MM.1S (cell line): ENCODE measurements at regions not wholly inside any gene's neighbourhood (a gene's known extent, or its start where the extent isn't known, plus 50 kb on each side); places are given as distances from the start of the nearest gene placed in this dataset.

Experiments used
- DNase-seq: peaks from one replicate; pipeline ENCODE4 v3.0.0-alpha.2; 2015
- H2AFZ ChIP-seq: fragments of 300-600 bp; sonication (generic); 2 replicates; pipeline ENCODE4 v1.6.0; 2016; ENCODE audit warnings: antibody characterized with exemption, low read length
- H3F3A ChIP-seq: fragments of 300-600 bp; sonication (generic); 2 replicates; pipeline ENCODE4 v1.6.1; 2016; ENCODE audit warnings: mild to moderate bottlenecking, antibody characterized with exemption, low read length, moderate library complexity, mixed read lengths; ENCODE audit not compliant: insufficient read depth
- H3K27ac ChIP-seq: fragments of 300-600 bp; sonication (generic); 2 replicates; pipeline ENCODE4 v1.5.1; 2016; ENCODE audit warnings: mild to moderate bottlenecking, low read length
- H3K27me3 ChIP-seq: fragments of 300-600 bp; sonication (generic); replicated peaks from 2 replicates; pipeline ENCODE4 v1.6.0; 2016; ENCODE audit warnings: low read length; ENCODE audit not compliant: insufficient read depth
- H3K36me3 ChIP-seq: fragments of 300-600 bp; sonication (generic); replicated peaks from 2 replicates; pipeline ENCODE4 v1.6.1; 2016; ENCODE audit warnings: mild to moderate bottlenecking, low read length, mixed read lengths; ENCODE audit not compliant: insufficient read depth
- H3K4me1 ChIP-seq: fragments of 300-600 bp; sonication (generic); 2 replicates; pipeline ENCODE4 v1.6.1; 2016; ENCODE audit warnings: low read length, mixed read lengths
- H3K4me2 ChIP-seq: fragments of 300-600 bp; sonication (generic); 2 replicates; pipeline ENCODE4 v1.6.0; 2016; ENCODE audit warnings: low read depth, low read length
- H3K4me3 ChIP-seq: fragments of 300-600 bp; sonication (generic); 2 replicates; pipeline ENCODE4 v1.5.1; 2016; ENCODE audit warnings: low read length, mixed read lengths
- H3K79me2 ChIP-seq: fragments of 300-600 bp; sonication (generic); 2 replicates; pipeline ENCODE4 v1.6.1; 2016; ENCODE audit warnings: mixed run types, low read length, mixed read lengths
- H3K9ac ChIP-seq: fragments of 300-600 bp; sonication (generic); 2 replicates; pipeline ENCODE4 v1.6.1; 2016; ENCODE audit warnings: low read length, mixed read lengths
- H3K9me2 ChIP-seq: fragments of 300-600 bp; sonication (generic); replicated peaks from 2 replicates; pipeline ENCODE4 v1.6.1; 2016; ENCODE audit warnings: mild to moderate bottlenecking, low read length, mixed read lengths; ENCODE audit not compliant: insufficient read depth
- H3K9me3 ChIP-seq: fragments of 300-600 bp; sonication (generic); replicated peaks from 2 replicates; pipeline ENCODE4 v1.6.1; 2016; ENCODE audit warnings: mild to moderate bottlenecking, low read length, mixed read lengths; ENCODE audit not compliant: insufficient read depth
- H4K20me1 ChIP-seq: fragments of 300-600 bp; sonication (generic); 2 replicates; pipeline ENCODE4 v1.6.1; 2016; ENCODE audit warnings: mild to moderate bottlenecking, low read length, moderate library complexity, mixed read lengths; ENCODE audit not compliant: insufficient read depth
- EZH2 ChIP-seq: fragments of 300-600 bp; sonication (generic); optimal IDR thresholded peaks from 2 replicates; pipeline ENCODE3; 2017; ENCODE audit warnings: low read depth, mild to moderate bottlenecking, antibody characterized with exemption, low read length, mixed read lengths
- EZH2phosphoT487 ChIP-seq: fragments of 300-600 bp; sonication (generic); IDR thresholded peaks from 2 replicates; pipeline ENCODE4 v1.6.1; 2018; ENCODE audit warnings: antibody characterized with exemption, low read length
- TF ChIP-seq, protein P1 (sequence below): fragments of 300-600 bp; sonication (generic); IDR thresholded peaks from 2 replicates; pipeline ENCODE4 v1.5.1; 2016; ENCODE audit warnings: antibody characterized with exemption, low read length, mixed read lengths

DNA sequence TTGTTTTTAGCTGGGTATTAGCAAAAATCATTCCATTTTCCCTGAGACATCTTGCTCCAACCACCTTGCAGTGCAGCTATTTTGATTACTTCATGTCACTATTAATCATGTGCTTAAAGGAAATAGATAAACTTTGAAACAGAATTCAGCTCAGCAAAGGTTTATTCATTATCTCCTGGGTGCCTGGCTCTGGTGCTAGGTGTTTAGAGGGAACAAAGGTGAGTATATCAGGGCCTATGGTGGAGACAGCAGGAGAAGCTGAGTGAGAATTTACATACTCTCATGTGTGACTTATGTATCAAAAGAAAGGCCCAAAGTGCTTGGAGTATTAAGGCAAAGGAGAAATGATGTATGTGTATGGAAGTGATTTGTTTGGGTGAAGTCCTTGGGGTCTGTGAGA is 63.8 kb upstream of the BMP2 start:
- H3K79me2 ChIP-seq = no peaks in the 10 kb centered on the region
- no peaks in the 10 kb centered on the region for H3F3A ChIP-seq
- no peaks in the 10 kb centered on the region for H3K9me3 ChIP-seq
- H4K20me1 ChIP-seq = no peaks in the 10 kb centered on the region
- no peak overlapping the region for H3K4me2 ChIP-seq
- no peak overlapping the region for H3K4me3 ChIP-seq
- H3K27me3 ChIP-seq = no peaks in the 10 kb centered on the region
- no peak overlapping the region for H3K9ac ChIP-seq
- 0 out of 2 replicates have a peak, but pooled peaks cover 3% of the 10 kb centered on the region for H3K4me1 ChIP-seq
- no peak overlapping the region for H3K27ac ChIP-seq
- TF ChIP-seq EZH2 (no peak), EZH2phosphoT487 (no peak)
- TF ChIP-seq, protein P1, sequence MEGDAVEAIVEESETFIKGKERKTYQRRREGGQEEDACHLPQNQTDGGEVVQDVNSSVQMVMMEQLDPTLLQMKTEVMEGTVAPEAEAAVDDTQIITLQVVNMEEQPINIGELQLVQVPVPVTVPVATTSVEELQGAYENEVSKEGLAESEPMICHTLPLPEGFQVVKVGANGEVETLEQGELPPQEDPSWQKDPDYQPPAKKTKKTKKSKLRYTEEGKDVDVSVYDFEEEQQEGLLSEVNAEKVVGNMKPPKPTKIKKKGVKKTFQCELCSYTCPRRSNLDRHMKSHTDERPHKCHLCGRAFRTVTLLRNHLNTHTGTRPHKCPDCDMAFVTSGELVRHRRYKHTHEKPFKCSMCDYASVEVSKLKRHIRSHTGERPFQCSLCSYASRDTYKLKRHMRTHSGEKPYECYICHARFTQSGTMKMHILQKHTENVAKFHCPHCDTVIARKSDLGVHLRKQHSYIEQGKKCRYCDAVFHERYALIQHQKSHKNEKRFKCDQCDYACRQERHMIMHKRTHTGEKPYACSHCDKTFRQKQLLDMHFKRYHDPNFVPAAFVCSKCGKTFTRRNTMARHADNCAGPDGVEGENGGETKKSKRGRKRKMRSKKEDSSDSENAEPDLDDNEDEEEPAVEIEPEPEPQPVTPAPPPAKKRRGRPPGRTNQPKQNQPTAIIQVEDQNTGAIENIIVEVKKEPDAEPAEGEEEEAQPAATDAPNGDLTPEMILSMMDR = no peak
- no peaks in the 10 kb centered on the region for H3K36me3 ChIP-seq
- no peaks in the 10 kb centered on the region for H3K9me2 ChIP-seq
- H2AFZ ChIP-seq = no peak overlapping the region
- no peak for DNase-seq

DNA sequence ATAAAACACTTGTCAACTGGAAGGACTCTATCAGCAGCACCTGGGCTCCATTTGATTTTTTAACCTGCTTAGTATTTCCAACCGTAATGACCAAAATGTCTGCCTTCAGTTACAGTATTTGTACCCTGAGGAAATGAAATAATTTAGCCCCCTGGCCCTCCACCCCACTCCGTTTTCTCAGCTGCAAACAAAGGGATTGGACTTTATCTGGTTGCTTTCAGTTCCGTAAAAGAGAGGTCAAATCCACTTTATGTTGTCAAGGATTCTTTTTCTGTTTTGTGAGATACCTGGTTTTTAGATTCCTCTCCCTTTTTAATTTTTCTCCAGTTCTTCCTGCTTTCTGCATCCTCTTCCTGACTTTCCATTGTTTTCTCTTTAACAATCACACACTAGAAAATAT is 64.4 kb upstream of the BMP2 start:
- Histone ChIP-seq H3K4me3 (no peak overlapping the region), H3K4me1 (0 out of 2 replicates have a peak, but pooled peaks cover 3% of the 10 kb centered on the region), H2AFZ (no peak overlapping the region), H3K9me2 (no peaks in the 10 kb centered on the region), H3K9ac (no peak overlapping the region), H3K4me2 (no peak overlapping the region), H3F3A (no peaks in the 10 kb centered on the region), H3K36me3 (no peaks in the 10 kb centered on the region), H3K79me2 (no peaks in the 10 kb centered on the region), H3K27me3 (no peaks in the 10 kb centered on the region), H3K9me3 (no peaks in the 10 kb centered on the region), H3K27ac (no peak overlapping the region), H4K20me1 (no peaks in the 10 kb centered on the region)
- TF ChIP-seq, protein P1 = no peak
- DNase-seq = no peak

DNA sequence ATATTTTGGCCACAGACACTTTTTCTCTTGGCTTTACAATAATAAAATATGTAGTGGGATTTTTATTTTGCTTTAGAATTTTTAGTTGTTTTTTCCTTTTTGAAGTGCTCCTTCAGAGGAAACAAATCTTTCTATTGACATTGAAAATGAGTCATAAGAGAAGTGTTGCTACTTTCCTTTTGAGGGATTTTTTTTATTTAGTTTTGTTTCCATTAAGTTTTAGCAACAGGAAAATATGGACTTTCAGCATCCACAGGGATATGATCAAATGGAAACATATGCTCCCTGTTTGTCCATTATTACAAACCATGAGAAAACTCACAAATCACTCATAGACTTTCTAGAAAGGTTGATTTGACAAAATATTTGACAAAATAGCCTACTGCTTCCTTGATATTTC is 65.3 kb upstream of the BMP2 start:
- no peaks in the 10 kb centered on the region for H3K27me3 ChIP-seq
- H3K4me3 ChIP-seq = no peak overlapping the region
- H3K4me1 ChIP-seq = 0 out of 2 replicates have a peak, but pooled peaks cover 3% of the 10 kb centered on the region
- H3K9ac ChIP-seq = no peak overlapping the region
- H3K36me3 ChIP-seq = no peaks in the 10 kb centered on the region
- H2AFZ ChIP-seq = no peak overlapping the region
- no peaks in the 10 kb centered on the region for H3K79me2 ChIP-seq
- H4K20me1 ChIP-seq = no peaks in the 10 kb centered on the region
- H3K4me2 ChIP-seq = no peak overlapping the region
- H3K9me3 ChIP-seq = no peaks in the 10 kb centered on the region
- no peak overlapping the region for H3K27ac ChIP-seq
- H3F3A ChIP-seq = no peaks in the 10 kb centered on the region
- H3K9me2 ChIP-seq = no peaks in the 10 kb centered on the region
- TF ChIP-seq, protein P1 = no peak
- TF ChIP-seq EZH2 (no peak), EZH2phosphoT487 (no peak)
- DNase-seq = no peak
